Choroid plexus epithelial cell (primary cell): ENCODE measurements at regions not wholly inside any gene's neighbourhood (a gene's known extent, or its start where the extent isn't known, plus 50 kb on each side); places are given as distances from the start of the nearest gene placed in this dataset.

Experiments
- DNase-seq: peaks from one replicate; pipeline ENCODE4 v3.0.0-alpha.2; 2010; ENCODE audit warnings: low read depth
- H3K4me3 ChIP-seq: 2 replicates; pipeline ENCODE4 v1.5.1; 2011; ENCODE audit warnings: low read depth, mild to moderate bottlenecking, control low read depth, low read length, moderate library complexity
- TF ChIP-seq, protein P1 (sequence below): conservative IDR thresholded peaks from 2 replicates; pipeline ENCODE4 v1.5.1; 2011; ENCODE audit warnings: low read depth, mild to moderate bottlenecking, control low read depth, inconsistent platforms, low read length, moderate library complexity

DNA sequence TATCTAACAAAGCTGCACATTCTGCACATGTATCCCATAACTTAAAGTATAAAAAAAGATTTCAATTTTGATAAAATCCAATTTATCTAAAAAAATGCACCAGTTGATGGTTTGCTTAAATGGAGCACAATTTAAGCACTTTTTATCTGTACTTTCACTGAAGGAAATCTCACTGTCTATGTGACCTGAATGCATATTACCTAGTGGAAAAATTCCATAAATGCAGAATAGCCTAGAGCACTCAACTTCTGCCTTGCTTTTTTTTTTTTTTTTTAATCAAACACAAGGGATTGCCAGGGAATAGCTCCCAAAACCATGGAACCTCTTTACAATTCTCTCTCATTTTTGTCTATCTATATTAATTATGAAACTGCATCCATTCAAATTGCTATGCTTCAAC is 80.4 kb downstream of the RFPL4B start:
- DNase-seq, result no peak
- TF ChIP-seq, protein P1, sequence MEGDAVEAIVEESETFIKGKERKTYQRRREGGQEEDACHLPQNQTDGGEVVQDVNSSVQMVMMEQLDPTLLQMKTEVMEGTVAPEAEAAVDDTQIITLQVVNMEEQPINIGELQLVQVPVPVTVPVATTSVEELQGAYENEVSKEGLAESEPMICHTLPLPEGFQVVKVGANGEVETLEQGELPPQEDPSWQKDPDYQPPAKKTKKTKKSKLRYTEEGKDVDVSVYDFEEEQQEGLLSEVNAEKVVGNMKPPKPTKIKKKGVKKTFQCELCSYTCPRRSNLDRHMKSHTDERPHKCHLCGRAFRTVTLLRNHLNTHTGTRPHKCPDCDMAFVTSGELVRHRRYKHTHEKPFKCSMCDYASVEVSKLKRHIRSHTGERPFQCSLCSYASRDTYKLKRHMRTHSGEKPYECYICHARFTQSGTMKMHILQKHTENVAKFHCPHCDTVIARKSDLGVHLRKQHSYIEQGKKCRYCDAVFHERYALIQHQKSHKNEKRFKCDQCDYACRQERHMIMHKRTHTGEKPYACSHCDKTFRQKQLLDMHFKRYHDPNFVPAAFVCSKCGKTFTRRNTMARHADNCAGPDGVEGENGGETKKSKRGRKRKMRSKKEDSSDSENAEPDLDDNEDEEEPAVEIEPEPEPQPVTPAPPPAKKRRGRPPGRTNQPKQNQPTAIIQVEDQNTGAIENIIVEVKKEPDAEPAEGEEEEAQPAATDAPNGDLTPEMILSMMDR, result no peak

DNA sequence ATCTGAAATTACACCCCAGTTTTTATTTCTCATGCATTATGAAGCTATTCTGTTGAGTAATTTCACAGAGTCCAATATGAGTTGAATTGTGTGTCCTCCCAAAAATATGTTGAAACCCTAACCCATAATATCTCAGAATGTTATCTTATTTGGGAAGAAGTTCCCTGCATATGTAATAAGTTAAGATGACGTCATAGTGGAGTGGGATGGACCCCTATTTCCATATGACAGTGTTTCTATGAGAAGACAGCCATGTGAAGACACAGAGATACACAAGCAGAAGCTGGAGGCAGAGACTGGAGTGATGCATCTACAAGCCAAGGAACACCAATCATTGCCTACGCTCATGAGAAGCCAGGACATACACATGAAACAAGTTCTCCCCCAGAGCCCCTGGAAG is 81.3 kb downstream of the RFPL4B start:
- no peak for DNase-seq
- H3K4me3 ChIP-seq, result no peak overlapping the region
- TF ChIP-seq, protein P1, result no peak

More for the DNA sequence above, 80.4 kb downstream of the RFPL4B start:
- H3K4me3 ChIP-seq, result no peak overlapping the region

DNA sequence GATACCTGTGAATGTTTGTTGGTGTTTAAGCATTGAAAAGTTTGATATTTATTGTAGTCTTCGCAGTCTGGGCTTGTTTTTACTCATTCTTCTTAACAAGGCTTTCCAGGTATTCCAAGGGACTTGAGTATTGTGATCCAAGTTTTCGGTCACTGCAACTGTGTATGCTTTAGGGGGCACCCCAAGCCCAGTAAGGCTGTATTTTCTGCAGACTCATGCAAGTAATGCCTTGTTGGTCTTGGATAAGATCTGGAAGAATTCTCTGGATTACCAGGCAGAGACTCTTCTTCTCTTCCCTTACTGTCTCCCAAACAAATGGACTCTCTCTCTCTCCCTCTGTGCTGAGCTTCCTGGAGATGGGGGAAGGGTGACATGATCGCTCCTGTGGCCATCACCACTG is 82.1 kb downstream of the RFPL4B start:
- H3K4me3 ChIP-seq, result no peak overlapping the region
- TF ChIP-seq, protein P1, result peak; percentile 55
- DNase-seq, result peak; percentile 64

DNA sequence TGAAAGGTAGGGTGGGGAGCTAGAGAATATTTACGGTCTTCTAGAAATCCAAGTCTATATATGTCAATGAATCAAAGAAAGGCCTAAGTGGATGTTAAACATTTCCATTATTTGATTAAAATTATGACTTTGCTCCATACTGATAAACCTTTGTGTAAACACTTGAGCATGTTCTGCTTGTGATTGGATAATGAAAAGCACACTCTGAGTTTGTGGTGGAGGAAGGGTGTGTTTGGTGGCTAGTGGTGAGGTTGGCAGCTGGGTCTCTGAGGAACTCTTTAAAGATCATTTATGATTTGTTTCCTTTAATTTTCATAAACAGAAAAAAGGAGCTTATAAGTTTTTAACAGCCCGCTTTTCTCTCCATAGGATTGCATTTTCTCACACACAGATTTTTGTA is 84.7 kb downstream of the RFPL4B start:
- TF ChIP-seq, protein P1, result no peak
- H3K4me3 ChIP-seq, result no peak overlapping the region
- no peak for DNase-seq

DNA sequence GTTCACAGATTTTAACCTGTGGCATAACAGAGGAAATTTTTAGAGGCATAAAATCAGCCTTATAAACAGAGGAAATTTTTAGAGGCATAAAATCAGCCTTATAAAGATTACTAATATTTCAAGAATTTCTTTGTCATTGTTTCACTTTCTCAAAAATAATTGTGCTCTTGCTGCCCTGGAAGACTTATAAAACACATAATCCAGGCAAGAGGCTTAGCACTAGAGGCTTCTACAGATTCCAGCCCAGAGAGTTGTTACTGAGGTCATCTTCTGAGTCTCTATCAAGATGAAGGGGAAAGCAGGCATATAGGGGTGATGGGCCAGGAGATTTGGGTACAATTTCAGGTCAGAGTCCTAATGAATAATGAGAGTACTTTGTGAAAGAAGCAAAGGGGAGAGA is 85.7 kb downstream of the RFPL4B start:
- TF ChIP-seq, protein P1, result no peak
- no peak for DNase-seq
- no peak overlapping the region for H3K4me3 ChIP-seq

DNA sequence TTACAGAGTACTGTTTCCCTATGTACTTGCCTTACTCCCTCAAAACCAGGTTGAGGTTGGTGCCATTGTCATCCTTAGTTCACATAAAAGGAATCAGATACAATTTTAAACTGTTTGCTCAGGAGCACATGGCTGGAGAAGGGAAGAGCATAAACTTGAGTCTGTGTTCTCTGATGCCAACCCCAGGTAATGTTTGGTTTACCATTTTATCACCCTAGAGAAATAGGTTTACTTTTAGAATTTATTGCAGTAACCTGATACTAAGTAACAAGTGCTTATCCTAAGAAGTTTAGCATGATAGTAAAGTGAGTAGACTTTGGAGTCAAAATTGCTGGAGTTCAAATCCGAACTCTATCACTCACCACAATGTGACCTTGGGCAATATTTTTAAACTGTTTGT is 86.3 kb downstream of the RFPL4B start:
- TF ChIP-seq, protein P1, result no peak
- no peak overlapping the region for H3K4me3 ChIP-seq
- no peak for DNase-seq

DNA sequence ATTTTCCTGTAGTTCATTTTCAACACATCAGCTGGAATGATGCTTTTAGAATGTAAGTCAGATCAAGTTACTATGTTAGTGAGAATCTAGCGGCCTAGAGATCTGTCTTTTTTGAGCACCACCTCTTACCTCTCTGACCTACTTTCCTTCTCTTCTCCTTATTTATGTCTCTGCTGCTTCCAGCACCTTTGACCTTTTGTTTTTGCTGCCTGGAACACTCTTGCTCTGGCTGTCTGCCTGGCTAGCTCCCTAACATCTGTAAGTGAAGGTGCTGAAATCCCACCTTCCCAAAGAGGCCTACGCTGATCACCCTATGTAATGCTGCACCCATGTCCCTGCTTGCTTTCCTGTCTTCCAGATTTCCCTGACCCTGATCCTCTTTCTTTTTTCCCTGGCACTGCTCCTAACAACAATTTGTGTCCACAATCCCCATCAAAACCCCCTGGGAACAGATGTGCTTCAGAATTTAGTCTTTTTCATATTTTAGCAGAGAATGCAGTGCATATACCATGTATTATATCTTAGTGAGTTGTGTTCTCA is 87.8 kb downstream of the RFPL4B start:
- no peak overlapping the region for H3K4me3 ChIP-seq
- peak; percentile 63 for DNase-seq
- TF ChIP-seq, protein P1, result no peak
